SKM-1 treated with dmso at 0.1 percent for 144 hours (cell line): ENCODE measurements at regions not wholly inside any gene's neighbourhood (a gene's known extent, or its start where the extent isn't known, plus 50 kb on each side); places are given as distances from the start of the nearest gene placed in this dataset.
"Not testable (repeated sequence)": the region's sequence is repeated elsewhere in the genome, so short reads cannot be mapped to it uniquely, and the experiment has no call there.

ENCODE experiments used
- DNase-seq: peaks from one replicate; lab custom pipeline; 2025; ENCODE audit not compliant: unreplicated experiment; lab: John Stamatoyannopoulos, UW

DNA sequence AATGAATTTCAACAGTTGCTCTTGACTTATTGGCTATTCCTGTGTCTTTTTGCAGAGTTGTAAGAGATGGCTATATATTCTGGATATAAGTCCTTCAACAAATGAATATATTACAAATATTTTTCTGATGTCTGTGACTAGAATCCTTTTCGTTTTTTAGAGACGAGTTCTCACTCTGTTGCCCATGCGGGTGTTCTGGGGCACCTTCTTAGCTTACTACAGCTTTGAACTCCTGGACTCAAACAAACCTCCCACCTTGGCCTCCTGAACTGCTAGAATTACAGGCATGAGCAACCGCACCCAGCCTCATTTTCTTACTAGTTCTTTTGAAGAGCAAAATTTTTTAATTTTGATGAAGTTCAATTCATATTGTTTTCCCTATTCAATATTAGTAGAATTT lies 287.8 kb downstream of the LIG4 start:
- DNase-seq, result no peak

DNA sequence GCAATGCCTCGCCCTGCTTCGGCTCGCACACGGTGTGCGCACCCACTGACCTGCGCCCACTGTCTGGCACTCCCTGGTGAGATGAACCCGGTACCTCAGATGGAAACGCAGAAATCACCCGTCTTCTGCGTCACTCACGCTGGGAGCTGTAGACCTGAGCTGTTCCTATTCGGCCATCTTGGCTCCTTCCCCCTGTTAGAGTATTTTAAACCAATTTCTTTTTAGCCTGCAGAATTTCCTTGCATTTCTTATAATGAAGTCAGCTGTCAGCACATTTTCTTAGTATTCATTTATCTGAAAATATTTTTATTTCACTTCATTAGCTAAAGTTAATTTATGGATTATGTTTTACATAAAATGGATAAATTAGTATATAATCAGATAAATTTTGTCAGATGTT lies 288.8 kb downstream of the LIG4 start:
- not testable (repeated sequence) for DNase-seq

DNA sequence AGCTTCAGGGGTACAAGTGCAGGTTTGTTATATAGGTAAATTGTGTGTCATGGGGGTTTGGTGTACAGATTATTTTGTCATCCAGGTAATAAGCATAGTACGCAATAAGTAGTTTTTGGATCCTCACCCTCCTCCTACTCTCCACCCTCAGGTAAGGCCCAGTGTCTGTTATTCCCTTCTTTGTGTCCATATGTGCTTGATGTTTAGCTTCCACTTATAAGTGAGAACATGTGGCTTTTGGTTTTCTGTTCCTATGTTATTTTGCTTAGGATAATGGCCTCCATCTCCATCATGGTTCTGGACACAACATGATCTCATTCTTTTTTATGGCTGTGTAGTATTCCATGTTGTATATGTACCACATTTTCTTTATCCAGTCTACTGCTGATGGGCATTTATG lies 298.4 kb downstream of the LIG4 start:
- DNase-seq, result not testable (repeated sequence)

DNA sequence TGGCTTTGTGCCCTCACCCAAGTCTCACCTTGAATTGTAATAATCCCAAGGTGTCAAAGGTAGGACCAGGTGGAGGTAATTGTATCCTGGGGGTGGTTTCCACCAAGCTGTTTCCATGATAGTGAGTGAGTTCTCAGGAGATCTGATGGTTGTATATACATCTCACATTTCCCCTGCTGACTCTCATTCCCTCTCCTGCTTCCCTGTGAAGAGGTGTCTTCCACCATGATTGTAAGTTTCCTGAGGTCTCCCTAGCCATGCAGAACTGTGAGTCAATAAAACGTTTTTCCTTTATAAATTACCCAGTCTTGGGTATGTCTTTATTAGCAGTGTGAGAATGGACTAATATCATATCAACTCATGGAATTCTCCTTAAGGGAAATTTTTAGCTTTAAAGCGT lies 302.6 kb downstream of the LIG4 start:
- no peak for DNase-seq

DNA sequence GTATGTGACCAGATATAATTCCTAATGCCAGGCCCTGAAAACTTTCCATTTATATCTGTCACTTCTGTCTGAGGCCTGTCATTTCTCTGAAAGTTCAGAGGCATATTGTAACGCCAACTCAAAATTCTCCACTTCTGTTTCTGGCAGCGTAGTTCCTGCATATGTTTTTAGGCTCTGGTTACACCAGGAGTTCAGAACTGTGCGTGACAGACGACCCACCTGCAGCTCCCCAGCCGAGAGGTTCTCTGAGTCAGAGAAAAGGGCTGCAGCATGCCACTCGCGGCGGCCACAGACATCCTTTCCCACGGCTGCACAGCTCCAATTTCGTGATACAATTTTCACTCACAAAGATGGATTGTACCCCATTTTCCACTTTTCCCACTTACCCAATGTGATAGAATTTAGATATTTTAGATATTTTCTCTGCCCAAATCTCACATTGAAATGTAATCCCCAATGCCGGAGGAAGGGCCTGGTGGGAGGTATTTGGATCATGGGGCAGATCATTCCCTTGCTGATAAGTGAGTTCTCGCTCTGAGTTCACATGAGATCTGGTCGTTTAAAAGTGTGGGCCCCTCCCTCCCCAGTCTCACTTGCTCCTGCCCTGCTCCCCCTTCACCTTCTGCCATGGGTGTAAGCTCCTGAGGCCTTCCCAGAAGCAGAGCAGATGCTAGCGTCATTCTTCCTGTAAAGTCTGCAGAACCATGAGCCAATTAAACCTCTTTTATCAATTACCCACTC lies 308.1 kb downstream of the LIG4 start:
- no peak for DNase-seq

DNA sequence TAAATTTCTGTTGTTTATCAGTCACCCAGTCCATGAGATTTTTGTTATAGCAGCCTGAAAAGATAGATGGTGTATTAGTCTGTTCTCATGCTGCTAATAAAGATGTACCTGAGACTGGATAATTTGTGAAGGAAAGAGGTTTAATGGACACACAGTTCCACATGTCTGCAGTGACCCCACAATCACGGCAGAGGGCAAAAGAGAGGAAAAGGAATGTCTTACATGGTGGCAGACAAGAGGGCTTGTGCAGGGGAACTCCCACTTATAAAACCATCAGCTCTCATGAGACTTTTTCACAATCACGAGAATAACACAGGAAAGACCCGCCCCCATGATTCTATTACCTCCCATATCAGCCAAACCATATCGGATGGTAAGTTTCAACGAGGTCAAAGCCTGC lies 309.2 kb downstream of the LIG4 start:
- no peak for DNase-seq

DNA sequence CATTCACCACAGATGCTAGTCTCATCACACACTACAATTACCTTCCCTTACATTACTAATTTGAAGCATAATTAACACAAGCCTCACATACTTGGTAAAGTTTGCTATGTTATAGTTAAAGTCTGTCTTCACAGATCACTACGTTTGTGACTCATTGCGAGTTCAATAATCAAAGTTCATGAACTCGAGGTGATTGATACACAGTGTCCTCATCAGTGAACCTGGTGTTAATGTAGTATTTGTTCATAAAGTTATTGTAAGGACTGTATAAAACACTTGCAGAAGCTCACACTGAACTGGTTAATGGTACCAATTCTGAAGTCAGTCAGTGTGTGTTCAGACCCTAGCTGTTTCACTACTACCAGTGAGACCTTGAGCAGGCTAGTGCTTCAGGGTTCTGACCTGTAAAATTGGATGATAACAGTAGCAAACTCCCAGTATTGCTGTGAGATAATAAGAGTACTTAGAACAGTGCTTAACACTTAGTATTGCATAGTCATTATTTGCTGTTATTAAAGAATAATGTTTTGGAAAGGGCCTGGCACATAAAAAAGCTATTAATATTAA lies 313.3 kb downstream of the LIG4 start:
- no peak for DNase-seq

DNA sequence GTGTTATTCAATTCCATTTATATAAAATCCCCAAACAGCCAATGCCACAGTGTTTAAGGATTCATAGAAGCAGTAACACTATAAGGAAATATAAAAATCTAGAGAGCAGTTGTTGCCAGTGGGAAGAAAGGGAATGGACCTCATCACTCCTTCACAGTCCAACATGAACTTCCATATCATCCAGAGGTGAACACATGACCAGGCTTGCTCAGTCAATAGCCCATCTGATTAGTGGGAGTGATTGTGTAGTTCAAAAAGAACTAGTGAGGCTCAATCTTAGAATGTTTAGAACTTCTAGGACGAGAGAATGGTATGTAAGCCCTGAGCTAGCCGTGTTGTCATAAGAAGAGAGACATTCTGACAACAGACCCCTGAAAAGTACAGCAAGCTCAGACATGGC lies 314.1 kb downstream of the LIG4 start:
- DNase-seq, result no peak

DNA sequence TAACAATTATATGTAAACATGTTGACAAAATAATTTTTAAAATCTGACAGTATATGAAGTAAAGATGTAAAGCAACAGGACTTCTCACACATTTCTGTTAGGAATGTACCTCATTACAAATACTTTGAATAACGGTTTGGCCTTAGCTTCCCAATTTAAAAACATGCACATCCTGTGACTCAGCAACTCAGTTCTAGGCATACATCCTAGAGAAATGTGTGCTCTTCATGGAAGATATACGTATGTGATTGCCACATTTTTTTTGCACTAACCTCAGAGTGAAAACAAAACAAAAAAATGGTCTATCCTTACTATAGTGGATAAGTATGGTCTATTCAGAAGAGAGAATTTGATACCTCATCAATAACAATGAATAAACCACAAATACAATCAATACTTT lies 314.6 kb downstream of the LIG4 start:
- DNase-seq, result no peak

DNA sequence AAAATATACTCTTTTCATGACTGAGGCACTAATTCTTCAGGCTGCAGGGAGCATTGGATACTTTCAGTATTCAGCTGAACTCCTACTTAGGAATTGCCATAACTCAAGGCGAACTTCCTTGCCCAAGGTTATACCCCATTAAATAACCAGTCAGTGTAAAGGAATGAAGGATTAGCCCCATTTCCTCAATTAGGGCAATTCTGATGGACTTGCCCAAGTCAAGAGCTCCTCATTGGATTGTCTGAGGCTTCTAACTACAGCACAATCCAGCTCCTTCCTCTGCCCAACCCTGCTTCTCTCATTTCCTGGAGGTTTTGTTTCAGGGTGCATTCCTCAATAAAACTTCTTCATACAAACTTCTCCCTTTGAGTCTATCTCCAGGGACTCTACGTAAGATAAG lies 329.2 kb downstream of the LIG4 start:
- no peak for DNase-seq

DNA sequence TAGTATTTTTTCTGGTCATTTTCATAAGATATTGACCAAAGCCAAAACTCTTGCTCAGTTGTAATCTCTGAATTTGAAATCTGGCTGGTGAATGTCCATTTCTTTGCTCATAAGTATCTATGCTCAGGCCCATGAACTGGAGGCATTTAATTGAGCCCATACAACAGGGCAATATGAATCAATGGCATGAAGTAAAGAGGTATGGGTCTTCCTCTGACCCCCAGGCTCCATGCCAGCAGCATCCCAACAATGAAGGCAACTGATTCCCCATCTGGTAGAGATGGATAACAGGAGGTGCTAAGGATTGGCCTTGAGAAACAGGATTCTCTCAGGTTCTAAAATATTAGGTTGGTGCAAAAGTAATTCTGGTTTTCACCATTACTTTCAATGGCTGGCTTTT lies 330.8 kb downstream of the LIG4 start:
- no peak for DNase-seq

DNA sequence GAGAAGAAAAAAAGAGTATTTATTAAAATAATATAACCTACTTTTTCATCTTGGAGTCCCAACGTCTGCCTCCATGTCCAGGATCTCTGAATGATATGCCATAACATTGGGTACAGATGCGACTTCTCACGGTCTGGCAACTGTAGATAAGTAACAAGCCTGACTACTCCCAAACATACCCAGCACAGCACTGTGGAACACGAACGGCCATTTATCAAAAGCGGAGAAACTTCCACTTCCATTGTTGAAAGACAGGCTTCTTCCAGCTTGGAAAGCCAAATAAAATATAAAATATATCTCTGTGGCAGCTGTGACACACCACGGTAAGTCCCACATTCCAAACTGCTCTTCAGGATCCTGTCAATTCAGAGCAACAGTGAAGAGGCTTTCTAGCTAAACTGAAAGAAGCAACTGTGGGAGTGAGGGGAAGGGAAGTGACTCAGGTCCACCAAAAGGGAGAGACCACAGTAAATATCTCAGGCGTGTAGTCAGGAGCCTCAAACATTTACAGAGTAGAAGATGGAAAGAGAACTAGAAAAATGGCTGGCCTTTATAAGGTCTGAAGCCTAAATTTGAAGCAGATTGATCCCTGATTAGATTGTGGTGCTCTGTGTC lies 331.7 kb downstream of the LIG4 start:
- DNase-seq, result no peak

DNA sequence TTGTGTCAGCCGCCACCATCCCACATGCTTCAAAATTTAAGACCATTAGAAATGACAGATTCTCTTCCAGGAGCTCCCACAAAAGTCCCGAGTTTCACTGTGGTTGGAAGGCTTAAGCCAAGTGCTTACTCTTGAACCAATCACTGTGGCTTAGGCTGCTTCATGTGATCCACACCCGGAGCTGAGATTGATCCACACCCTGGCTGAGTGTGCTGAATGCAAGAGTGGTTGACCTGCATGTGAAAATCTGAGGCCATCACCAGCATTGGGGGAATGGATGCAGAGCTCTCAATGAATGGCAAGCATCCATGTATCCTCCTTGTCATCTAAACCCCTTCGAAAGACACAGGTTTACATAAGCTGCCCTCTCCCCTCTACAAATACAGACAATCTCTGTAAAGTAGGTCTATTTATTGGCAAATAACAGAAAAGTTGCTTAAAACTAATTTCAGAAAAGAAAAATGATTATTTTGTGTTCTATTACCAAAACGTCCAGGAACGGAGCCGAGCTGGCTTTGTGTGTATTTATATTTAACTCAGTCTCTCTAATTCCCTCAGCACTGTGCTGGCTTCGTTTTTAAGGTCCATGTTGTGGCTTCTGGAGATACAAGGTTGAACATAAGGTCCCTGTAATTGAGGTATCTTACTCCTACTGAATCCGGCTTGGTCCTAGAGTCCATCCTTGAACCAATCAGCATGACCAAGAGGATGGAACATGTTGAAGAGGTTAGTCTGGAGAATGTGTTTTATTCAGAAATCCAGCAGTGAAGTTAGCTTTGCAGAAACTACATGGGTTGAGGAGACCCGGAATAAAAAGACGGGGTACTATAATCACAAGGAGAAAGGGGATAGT lies 332.4 kb downstream of the LIG4 start:
- no peak for DNase-seq

DNA sequence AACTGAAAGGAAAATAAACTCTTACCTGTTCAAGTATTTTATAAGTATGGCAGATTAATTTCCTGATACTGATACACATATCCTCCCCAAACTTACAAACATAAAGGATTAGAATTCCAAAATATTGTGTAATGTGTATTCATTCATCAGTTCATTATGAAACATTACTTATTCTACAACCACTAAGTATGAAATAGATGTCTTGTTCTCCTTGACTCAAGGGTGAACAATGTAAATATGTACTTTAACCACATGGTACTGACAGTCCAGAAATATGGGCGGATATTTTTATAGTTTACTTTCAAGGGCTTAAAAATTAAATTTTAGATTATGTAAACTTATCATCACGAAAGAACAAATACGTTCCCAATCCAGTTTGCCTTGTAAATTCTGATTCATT lies 334.0 kb downstream of the LIG4 start:
- no peak for DNase-seq

DNA sequence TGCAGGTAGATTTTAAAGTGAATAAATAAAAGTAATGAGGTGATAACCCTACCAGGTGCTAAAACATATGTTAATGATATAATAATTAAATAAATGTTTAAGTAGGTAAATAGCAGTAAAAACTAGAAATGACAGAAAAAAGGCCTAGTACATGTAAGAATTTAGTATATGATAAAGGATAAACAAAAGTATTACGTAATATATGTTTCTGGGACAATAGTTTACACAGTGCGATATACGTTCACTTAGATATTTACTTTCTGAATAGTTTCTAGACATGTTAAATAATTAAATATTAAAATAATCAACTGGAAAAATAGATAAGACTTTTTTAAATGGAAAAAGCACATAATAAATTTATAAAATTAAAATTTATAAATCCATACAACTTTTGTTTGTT lies 340.9 kb downstream of the LIG4 start:
- DNase-seq, result no peak

DNA sequence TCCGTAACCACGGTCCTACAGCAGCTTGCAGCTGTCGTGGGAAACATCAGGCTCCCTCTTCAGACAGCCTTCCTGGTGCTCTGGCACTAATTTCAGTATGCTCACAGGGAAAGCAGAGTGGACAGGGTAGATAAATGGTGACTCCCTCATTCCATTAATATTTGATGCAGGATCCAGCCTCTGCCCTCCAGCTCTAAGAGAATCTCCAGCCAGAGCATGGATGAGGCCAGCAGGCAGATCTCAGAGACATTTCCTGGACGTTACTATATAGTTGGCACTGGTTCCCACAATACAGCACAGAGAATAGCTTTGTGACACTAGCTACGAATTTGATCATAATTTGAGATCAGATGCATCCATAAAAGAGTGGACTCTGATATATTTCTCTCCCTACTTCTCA lies 341.4 kb downstream of the LIG4 start:
- DNase-seq, result no peak

DNA sequence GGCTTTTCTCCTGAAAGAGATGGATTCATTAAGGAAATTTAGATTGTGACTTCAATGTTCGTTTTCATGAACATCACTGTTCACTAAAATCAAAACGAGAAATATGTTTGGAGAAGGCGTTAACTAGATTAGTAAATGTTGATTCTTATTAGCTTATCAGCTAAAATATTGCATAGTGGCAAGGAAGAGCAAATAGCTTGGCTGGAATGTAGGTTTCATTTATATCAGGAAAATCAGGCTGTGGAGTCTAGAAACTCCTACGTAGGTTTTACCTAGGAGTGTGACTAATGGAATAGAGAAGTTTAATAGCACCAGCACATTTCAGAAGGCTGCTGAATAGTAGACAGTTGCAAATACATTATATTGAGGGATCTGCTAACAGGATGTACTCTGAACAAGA lies 344.9 kb downstream of the LIG4 start:
- DNase-seq, result no peak

DNA sequence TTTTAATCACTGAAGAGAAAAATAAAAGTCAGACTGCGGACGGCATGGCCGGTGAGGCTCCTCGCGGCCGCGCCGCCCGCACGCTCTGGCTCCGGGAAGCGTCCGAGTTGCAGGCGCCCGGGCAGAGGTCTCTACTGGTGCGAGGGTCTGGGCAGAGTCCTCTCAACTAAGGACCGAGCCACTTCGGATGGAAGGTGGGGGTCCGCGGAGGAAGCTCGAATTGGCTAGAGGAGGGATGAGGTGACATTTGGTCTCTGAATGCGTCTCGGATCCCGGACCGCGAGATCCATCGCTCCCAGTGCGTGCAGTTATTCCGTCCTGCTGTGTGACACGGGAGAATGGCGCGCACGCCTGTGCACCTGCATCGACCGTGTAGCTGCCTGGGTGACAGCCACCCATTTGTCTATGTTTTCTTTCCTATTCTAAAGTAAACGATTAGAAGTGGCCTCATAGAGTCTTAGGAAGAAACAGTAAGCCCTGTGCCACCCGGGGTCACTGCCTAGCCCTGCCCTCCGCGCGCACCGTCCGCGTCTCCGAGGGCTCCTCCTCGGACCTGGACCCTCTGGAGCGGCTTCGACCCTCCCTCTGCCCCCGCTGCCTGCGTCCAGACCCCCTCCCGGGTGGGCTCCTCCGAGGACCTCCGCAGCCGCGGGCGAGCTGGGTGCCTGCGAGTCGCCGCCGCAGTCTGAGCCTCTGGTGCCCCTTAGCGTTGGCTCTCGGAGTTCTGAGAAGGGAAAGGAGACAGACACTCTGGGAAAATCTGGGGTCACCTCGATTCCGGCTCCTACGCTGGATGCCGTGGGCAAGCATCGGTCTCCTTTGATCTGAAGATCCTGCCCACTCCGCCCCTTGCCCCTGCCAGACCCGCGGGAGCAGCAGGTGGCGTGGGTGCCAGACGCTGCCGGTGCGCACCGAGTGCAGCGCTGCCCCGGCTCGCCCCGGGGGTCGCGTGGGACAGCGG lies 347.4 kb downstream of the LIG4 start:
- no peak for DNase-seq

DNA sequence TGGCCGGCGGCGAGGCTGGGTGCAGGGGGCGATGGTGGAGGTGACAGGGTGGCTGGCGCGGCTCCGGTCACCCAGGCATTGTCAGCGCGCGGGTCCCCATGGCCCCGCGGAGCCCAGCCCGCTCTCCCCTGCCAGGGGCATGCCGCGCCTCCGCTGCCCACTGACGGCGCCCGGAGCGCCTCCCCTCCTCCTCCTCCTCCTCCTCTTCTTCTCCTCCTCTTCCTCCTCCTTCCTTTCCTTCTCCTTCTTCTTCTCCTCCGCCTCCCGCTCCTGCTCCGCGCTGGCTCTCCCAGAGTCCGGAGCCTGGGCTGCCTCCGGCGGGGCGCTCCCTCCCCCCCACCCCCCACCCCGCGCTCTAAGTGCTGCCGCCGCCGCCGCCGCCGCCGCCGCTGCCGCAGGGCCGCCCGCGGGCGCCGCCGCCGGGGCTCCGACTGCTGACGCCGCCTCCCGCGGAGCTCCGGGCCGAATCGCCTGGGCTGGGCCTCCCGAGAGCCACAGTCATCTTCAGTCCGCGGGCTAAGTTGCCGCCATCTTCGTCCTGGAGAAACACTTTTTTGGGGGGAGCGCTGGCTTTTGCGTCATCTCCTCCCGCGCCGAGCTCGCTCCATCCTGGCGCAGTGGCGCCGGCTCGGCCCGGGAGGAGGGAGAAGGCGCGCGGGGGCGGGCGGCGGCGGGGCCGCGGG lies 348.3 kb downstream of the LIG4 start:
- no peak for DNase-seq
